ENCODE measurements at regions not wholly inside any gene's neighbourhood (a gene's known extent, or its start where the extent isn't known, plus 50 kb on each side); places are given as distances from the start of the nearest gene placed in this dataset.
"Not testable (repeated sequence)": the region's sequence is repeated elsewhere in the genome, so short reads cannot be mapped to it uniquely, and the experiment has no call there.

- ChIA-PET CTCF (no interaction called here), POLR2A (no interaction called here)
These were observed 74.0 kb upstream of the FMNL2 start for GRCh38 chr2:152260939-152261338.

- POLR2A ChIA-PET: no interaction called here
- CTCF ChIA-PET: no interaction called here
These were observed 71.1 kb upstream of the FMNL2 start for GRCh38 chr2:152263911-152264310.

GRCh38 chr2:152273732-152274260, 61.2 kb upstream of the FMNL2 start:
- CTCF ChIA-PET, POLR2A ChIA-PET: not testable (repeated sequence)

GRCh38 chr2:152277896-152278295, 57.1 kb upstream of the FMNL2 start:
- CTCF ChIA-PET, POLR2A ChIA-PET: not testable (repeated sequence)

- POLR2A ChIA-PET: no interaction called here
These were observed 56.4 kb upstream of the FMNL2 start for GRCh38 chr2:152278526-152278925.

GRCh38 chr2:152279367-152279766, 55.6 kb upstream of the FMNL2 start:
- CTCF ChIA-PET: not testable (repeated sequence)

More at GRCh38 chr2:152278526-152278925, 56.4 kb upstream of the FMNL2 start:
- CTCF ChIA-PET: no interaction called here

GRCh38 chr2:152280780-152281179, 54.2 kb upstream of the FMNL2 start:
- POLR2A ChIA-PET: no interaction called here
- CTCF ChIA-PET: no interaction called here

More at GRCh38 chr2:152279367-152279766, 55.6 kb upstream of the FMNL2 start:
- POLR2A ChIA-PET: not testable (repeated sequence)

GRCh38 chr2:152283392-152283791, 51.6 kb upstream of the FMNL2 start:
- POLR2A ChIA-PET: no interaction called here

GRCh38 chr2:152284398-152284797, 50.6 kb upstream of the FMNL2 start:
- POLR2A ChIA-PET: no interaction called here
- CTCF ChIA-PET: no interaction called here

More at GRCh38 chr2:152283392-152283791, 51.6 kb upstream of the FMNL2 start:
- CTCF ChIA-PET: no interaction called here
